MM.1S (cell line): ENCODE measurements at regions not wholly inside any gene's neighbourhood (a gene's known extent, or its start where the extent isn't known, plus 50 kb on each side); places are given as distances from the start of the nearest gene placed in this dataset.

ENCODE experiments used
- DNase-seq: peaks from one replicate; pipeline ENCODE4 v3.0.0-alpha.2; 2015
- H2AFZ ChIP-seq: fragments of 300-600 bp; sonication (generic); 2 replicates; pipeline ENCODE4 v1.6.0; 2016; ENCODE audit warnings: antibody characterized with exemption, low read length
- H3F3A ChIP-seq: fragments of 300-600 bp; sonication (generic); 2 replicates; pipeline ENCODE4 v1.6.1; 2016; ENCODE audit warnings: mild to moderate bottlenecking, antibody characterized with exemption, low read length, moderate library complexity, mixed read lengths; ENCODE audit not compliant: insufficient read depth
- H3K27ac ChIP-seq: fragments of 300-600 bp; sonication (generic); 2 replicates; pipeline ENCODE4 v1.5.1; 2016; ENCODE audit warnings: mild to moderate bottlenecking, low read length
- H3K27me3 ChIP-seq: fragments of 300-600 bp; sonication (generic); replicated peaks from 2 replicates; pipeline ENCODE4 v1.6.0; 2016; ENCODE audit warnings: low read length; ENCODE audit not compliant: insufficient read depth
- H3K36me3 ChIP-seq: fragments of 300-600 bp; sonication (generic); replicated peaks from 2 replicates; pipeline ENCODE4 v1.6.1; 2016; ENCODE audit warnings: mild to moderate bottlenecking, low read length, mixed read lengths; ENCODE audit not compliant: insufficient read depth
- H3K4me1 ChIP-seq: fragments of 300-600 bp; sonication (generic); 2 replicates; pipeline ENCODE4 v1.6.1; 2016; ENCODE audit warnings: low read length, mixed read lengths
- H3K4me2 ChIP-seq: fragments of 300-600 bp; sonication (generic); 2 replicates; pipeline ENCODE4 v1.6.0; 2016; ENCODE audit warnings: low read depth, low read length
- H3K4me3 ChIP-seq: fragments of 300-600 bp; sonication (generic); 2 replicates; pipeline ENCODE4 v1.5.1; 2016; ENCODE audit warnings: low read length, mixed read lengths
- H3K79me2 ChIP-seq: fragments of 300-600 bp; sonication (generic); 2 replicates; pipeline ENCODE4 v1.6.1; 2016; ENCODE audit warnings: mixed run types, low read length, mixed read lengths
- H3K9ac ChIP-seq: fragments of 300-600 bp; sonication (generic); 2 replicates; pipeline ENCODE4 v1.6.1; 2016; ENCODE audit warnings: low read length, mixed read lengths
- H3K9me2 ChIP-seq: fragments of 300-600 bp; sonication (generic); replicated peaks from 2 replicates; pipeline ENCODE4 v1.6.1; 2016; ENCODE audit warnings: mild to moderate bottlenecking, low read length, mixed read lengths; ENCODE audit not compliant: insufficient read depth
- H3K9me3 ChIP-seq: fragments of 300-600 bp; sonication (generic); replicated peaks from 2 replicates; pipeline ENCODE4 v1.6.1; 2016; ENCODE audit warnings: mild to moderate bottlenecking, low read length, mixed read lengths; ENCODE audit not compliant: insufficient read depth
- H4K20me1 ChIP-seq: fragments of 300-600 bp; sonication (generic); 2 replicates; pipeline ENCODE4 v1.6.1; 2016; ENCODE audit warnings: mild to moderate bottlenecking, low read length, moderate library complexity, mixed read lengths; ENCODE audit not compliant: insufficient read depth
- EZH2 ChIP-seq: fragments of 300-600 bp; sonication (generic); optimal IDR thresholded peaks from 2 replicates; pipeline ENCODE3; 2017; ENCODE audit warnings: low read depth, mild to moderate bottlenecking, antibody characterized with exemption, low read length, mixed read lengths
- EZH2phosphoT487 ChIP-seq: fragments of 300-600 bp; sonication (generic); IDR thresholded peaks from 2 replicates; pipeline ENCODE4 v1.6.1; 2018; ENCODE audit warnings: antibody characterized with exemption, low read length
- TF ChIP-seq, protein P1 (sequence below): fragments of 300-600 bp; sonication (generic); IDR thresholded peaks from 2 replicates; pipeline ENCODE4 v1.5.1; 2016; ENCODE audit warnings: antibody characterized with exemption, low read length, mixed read lengths

DNA sequence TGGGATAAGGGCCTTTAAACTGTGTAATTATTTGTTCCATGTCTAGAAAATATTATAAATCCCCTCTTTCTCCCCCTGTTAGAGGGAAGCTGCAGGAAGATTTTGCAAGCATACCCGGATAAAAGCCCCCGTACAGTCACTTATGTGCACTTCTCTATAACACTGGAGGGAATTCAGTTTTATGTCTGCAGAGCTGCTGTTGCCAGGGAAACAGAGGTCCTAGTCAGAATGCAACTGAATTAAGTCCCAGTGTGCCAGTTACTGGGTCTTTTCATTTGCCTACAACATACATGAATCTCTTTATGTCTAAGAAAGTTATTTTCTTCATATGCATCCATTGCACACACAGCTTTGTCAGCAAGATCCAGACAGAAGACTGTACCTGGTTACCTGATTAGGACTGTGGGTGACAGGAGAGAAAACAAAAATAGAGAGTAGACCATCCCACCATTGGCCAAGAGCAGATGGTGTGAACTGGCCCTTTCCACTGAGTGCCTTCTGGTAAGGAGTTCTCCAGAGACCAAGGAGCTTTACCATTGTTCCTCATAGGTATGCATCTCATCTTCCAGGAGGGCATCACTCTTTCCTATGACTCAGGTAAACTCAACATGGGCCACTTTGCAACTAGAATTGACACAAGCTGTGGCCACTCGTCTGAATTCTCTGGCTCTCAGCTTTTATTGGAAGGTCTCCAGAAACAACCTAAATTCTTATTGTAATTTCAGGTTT is 180.8 kb upstream of the PHACTR1 start:
- Histone ChIP-seq H4K20me1 (no peaks in the 10 kb centered on the region), H3K4me2 (no peak overlapping the region), H3K4me3 (no peak overlapping the region), H3K36me3 (no peaks in the 10 kb centered on the region), H3K9me3 (no peaks in the 10 kb centered on the region), H3K79me2 (no peaks in the 10 kb centered on the region), H3K27ac (no peak overlapping the region), H3F3A (no peaks in the 10 kb centered on the region), H3K4me1 (no peaks in the 10 kb centered on the region), H3K9me2 (no peaks in the 10 kb centered on the region), H3K27me3 (no peaks in the 10 kb centered on the region), H2AFZ (no peak overlapping the region), H3K9ac (no peak overlapping the region)
- no peak for DNase-seq
- TF ChIP-seq, protein P1, sequence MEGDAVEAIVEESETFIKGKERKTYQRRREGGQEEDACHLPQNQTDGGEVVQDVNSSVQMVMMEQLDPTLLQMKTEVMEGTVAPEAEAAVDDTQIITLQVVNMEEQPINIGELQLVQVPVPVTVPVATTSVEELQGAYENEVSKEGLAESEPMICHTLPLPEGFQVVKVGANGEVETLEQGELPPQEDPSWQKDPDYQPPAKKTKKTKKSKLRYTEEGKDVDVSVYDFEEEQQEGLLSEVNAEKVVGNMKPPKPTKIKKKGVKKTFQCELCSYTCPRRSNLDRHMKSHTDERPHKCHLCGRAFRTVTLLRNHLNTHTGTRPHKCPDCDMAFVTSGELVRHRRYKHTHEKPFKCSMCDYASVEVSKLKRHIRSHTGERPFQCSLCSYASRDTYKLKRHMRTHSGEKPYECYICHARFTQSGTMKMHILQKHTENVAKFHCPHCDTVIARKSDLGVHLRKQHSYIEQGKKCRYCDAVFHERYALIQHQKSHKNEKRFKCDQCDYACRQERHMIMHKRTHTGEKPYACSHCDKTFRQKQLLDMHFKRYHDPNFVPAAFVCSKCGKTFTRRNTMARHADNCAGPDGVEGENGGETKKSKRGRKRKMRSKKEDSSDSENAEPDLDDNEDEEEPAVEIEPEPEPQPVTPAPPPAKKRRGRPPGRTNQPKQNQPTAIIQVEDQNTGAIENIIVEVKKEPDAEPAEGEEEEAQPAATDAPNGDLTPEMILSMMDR = no peak
- no peak for TF ChIP-seq EZH2
- TF ChIP-seq EZH2phosphoT487 = no peak

DNA sequence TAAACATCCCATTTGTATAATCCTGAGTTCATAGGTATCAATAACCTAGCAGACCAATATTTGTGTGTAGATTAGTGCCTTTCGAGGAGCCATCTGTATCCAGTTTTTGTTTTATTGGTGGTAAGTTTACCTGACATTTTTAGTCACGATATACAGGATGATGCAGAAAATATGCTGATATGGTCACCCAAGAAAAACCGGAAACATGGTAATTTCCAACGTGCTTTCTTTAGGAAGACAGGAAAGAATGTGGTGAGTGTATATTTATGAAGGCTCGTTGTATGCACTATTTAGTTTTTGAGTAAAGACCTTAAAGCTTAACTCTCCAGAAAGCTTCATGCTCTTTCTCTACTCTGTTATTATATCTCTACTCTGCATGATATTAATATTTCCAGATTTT is 180.2 kb upstream of the PHACTR1 start:
- Histone ChIP-seq H3K4me1 (no peaks in the 10 kb centered on the region), H3F3A (no peaks in the 10 kb centered on the region), H3K36me3 (no peaks in the 10 kb centered on the region), H2AFZ (no peak overlapping the region), H3K4me3 (no peak overlapping the region), H4K20me1 (no peaks in the 10 kb centered on the region), H3K27me3 (no peaks in the 10 kb centered on the region), H3K4me2 (no peak overlapping the region), H3K27ac (no peak overlapping the region), H3K79me2 (no peaks in the 10 kb centered on the region), H3K9me3 (no peaks in the 10 kb centered on the region), H3K9me2 (no peaks in the 10 kb centered on the region), H3K9ac (no peak overlapping the region)
- TF ChIP-seq EZH2phosphoT487 (no peak), EZH2 (no peak)
- TF ChIP-seq, protein P1 = no peak
- DNase-seq = no peak

DNA sequence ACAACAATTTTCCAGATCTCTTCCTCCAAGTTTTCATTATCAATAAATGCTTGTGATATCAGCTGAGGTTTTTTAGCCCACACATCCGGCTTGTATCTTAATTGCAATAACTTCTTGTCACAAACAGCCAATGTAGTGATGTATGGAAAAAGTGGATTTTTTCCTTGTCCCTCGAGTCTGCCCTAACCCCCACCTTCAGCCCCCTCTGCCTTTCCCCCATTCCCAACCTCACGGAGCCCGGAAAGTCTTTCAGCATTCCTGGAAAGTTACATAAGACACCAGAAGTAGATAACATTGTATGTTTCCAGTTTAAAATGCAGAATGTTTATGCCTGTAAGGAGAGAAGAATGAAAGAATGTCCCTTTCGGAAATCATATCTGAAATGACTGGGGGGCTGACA is 179.2 kb upstream of the PHACTR1 start:
- no peak for DNase-seq
- Histone ChIP-seq H3K27ac (no peak overlapping the region), H3K9me3 (no peaks in the 10 kb centered on the region), H3K36me3 (no peaks in the 10 kb centered on the region), H3K4me2 (no peak overlapping the region), H3F3A (no peaks in the 10 kb centered on the region), H3K4me1 (no peaks in the 10 kb centered on the region), H2AFZ (no peak overlapping the region), H3K79me2 (no peaks in the 10 kb centered on the region), H3K9ac (no peak overlapping the region), H3K4me3 (no peak overlapping the region), H4K20me1 (no peaks in the 10 kb centered on the region), H3K27me3 (no peaks in the 10 kb centered on the region), H3K9me2 (no peaks in the 10 kb centered on the region)
- TF ChIP-seq EZH2phosphoT487 = no peak
- TF ChIP-seq, protein P1 = no peak
- TF ChIP-seq EZH2 = no peak
